ENCODE measurements at regions not wholly inside any gene's neighbourhood (a gene's known extent, or its start where the extent isn't known, plus 50 kb on each side); places are given as distances from the start of the nearest gene placed in this dataset.

DNA sequence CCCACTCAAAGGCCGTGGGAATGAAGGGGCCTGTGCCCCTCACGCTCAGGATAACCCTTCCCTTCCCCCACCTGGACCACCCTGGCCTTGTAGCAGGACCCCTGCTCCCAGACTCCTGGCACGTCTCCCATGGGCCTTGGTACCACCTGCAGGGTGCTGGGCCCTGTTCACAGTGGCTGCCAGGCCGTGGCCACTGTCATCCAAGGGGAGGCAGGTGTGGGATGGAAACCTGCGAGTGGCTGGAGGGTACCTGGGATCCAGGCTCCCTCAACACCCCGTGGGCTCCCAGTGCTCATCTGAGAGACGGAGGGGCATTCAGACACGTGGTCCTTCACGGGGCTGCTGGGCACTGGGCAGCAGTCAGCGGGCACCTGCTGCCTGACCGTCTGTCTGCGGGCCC, 75.6 kb upstream of the CIBAR2 start:
- H2AK5ac ChIP-seq (ENCODE audit: insufficient read length, low read length): no peak overlapping the region
- H3K4me2 ChIP-seq (ENCODE audit: insufficient read depth, insufficient read length, low read length): no peak overlapping the region
- H3K9ac ChIP-seq (ENCODE audit: extremely low read depth, insufficient read length, low read length): no peak overlapping the region
- no peak overlapping the region for H3T11ph ChIP-seq (ENCODE audit: low read length)
- TF ChIP-seq, protein P1, sequence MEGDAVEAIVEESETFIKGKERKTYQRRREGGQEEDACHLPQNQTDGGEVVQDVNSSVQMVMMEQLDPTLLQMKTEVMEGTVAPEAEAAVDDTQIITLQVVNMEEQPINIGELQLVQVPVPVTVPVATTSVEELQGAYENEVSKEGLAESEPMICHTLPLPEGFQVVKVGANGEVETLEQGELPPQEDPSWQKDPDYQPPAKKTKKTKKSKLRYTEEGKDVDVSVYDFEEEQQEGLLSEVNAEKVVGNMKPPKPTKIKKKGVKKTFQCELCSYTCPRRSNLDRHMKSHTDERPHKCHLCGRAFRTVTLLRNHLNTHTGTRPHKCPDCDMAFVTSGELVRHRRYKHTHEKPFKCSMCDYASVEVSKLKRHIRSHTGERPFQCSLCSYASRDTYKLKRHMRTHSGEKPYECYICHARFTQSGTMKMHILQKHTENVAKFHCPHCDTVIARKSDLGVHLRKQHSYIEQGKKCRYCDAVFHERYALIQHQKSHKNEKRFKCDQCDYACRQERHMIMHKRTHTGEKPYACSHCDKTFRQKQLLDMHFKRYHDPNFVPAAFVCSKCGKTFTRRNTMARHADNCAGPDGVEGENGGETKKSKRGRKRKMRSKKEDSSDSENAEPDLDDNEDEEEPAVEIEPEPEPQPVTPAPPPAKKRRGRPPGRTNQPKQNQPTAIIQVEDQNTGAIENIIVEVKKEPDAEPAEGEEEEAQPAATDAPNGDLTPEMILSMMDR (conservative IDR thresholded peaks at IDR 0.05): no peak
- H3K14ac ChIP-seq (ENCODE audit: insufficient read depth, low read length): no peak overlapping the region
- H3K23me2 ChIP-seq (ENCODE audit: insufficient read length, low read depth, low read length, poor library complexity, severe bottlenecking): no peaks in the 10 kb centered on the region
- H3K18ac ChIP-seq (ENCODE audit: insufficient read length, low read depth, low read length): no peak overlapping the region
- no peak overlapping the region for H2BK12ac ChIP-seq (ENCODE audit: insufficient read length, low read depth, low read length)
- H4K91ac ChIP-seq (ENCODE audit: insufficient read length, low read depth, low read length): no peak overlapping the region
- no peak overlapping the region for H2BK120ac ChIP-seq (ENCODE audit: low read depth, low read length, poor library complexity, severe bottlenecking)
- DNase-seq: no peak
- H4K8ac ChIP-seq (replicated peaks; ENCODE audit: insufficient read length, low read depth, low read length): no peak overlapping the region
- no peak overlapping the region for H2BK15ac ChIP-seq (ENCODE audit: low read depth, low read length)
- H3K56ac ChIP-seq (ENCODE audit: insufficient read length, low read depth, low read length): no peak overlapping the region
- H3K4ac ChIP-seq (ENCODE audit: low read depth, low read length): no peak overlapping the region
- H3K9me3 ChIP-seq (ENCODE audit: control insufficient read depth, low read depth, low read length): no peaks in the 10 kb centered on the region
- H3K79me2 ChIP-seq (ENCODE audit: insufficient read depth, low read length): no peaks in the 10 kb centered on the region; the same call in 1 of the 2 replicates
- H3K36me3 Mint-ChIP-seq (ENCODE audit: insufficient read depth in 1 of 3, low read depth in 3 of 3): peaks cover 24 to 28% (median 28%) of the 10 kb centered on the region in 3 experiments
- no peaks in the 10 kb centered on the region; the same call in 1 of the 2 replicates for H3K27me3 Mint-ChIP-seq (ENCODE audit: low read depth)
- H3K27me3 ChIP-seq (ENCODE audit: insufficient read depth, low read length): no peaks in the 10 kb centered on the region
- no peak overlapping the region for H3K27ac Mint-ChIP-seq
- no peaks in the 10 kb centered on the region for H4K20me1 ChIP-seq (ENCODE audit: control insufficient read depth, insufficient read depth, insufficient read length)
- H3K4me1 Mint-ChIP-seq: peaks cover 5 to 16% of the 10 kb centered on the region in 2 experiments; a peak in 3 of 4 replicates
- no peak overlapping the region for H3K4me3 Mint-ChIP-seq
- no peaks in the 10 kb centered on the region for H3K79me1 ChIP-seq (ENCODE audit: insufficient read depth, low read depth, low read length, poor library complexity, severe bottlenecking)
- H2BK5ac ChIP-seq (ENCODE audit: insufficient read length, low read length): no peak overlapping the region
- H2AFZ ChIP-seq (ENCODE audit: low read length): no peak overlapping the region
- no peak overlapping the region for H2BK20ac ChIP-seq (ENCODE audit: low read depth, low read length, poor library complexity, severe bottlenecking)
- H4K5ac ChIP-seq (ENCODE audit: insufficient read length, low read depth, low read length): no peak overlapping the region
- H3K9me3 Mint-ChIP-seq: peaks cover 16 to 17% of the 10 kb centered on the region in 2 experiments
- no peaks in the 10 kb centered on the region for H3K4me1 ChIP-seq (ENCODE audit: insufficient read depth, low read length)
- no peak overlapping the region for H3K27ac ChIP-seq (ENCODE audit: insufficient read length, low read depth, low read length)
- WGBS (ENCODE audit: extremely low coverage, insufficient read length, low lambda C conversion rate): no CpG with 5 or more reads among the region's 12 CpGs
- no peak overlapping the region for H3K23ac ChIP-seq (ENCODE audit: insufficient read length, low read depth, low read length)

All from H9 (cell line).